ENCODE measurements at regions not wholly inside any gene's neighbourhood (a gene's known extent, or its start where the extent isn't known, plus 50 kb on each side); places are given as distances from the start of the nearest gene placed in this dataset.

DNA sequence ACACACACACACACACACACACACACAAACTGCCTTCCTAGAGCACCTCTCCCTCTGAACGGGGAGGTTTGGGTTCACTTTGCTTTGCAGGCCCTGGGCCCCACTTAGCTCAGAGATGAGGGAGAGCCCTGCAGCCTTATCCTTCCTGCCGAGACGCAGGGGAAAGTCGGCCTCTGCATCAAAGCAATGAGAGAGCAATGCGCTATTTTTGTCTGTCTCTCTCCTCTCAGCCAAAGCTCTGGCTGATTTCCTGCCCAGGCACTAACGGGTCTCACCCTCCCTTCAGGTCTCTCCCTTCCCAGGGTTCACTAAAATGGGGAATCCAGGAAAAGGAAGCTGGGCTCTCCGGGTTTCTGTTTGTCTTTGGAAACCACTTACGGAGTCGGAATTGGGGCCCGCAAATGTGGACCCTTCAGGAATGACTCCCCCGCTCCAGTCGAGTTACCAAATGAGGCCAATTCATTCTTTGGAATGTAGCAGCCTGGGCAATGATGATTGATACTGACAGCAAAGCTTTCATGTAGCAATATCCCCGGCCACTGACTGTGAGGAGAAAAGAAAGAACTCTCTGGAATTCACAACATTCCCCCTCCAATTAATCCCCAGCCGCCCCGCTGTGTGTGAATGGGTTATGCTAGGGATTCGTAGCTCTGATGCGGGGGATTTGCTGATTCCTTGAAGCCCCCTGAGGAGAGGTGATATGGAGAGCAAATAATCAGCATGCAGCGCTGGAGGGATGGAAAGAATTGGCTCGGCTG lies 61.5 kb upstream of the WLS start:
- POLR2A ChIA-PET, result no interaction called here
- Mint-ChIP-seq H3K9me3 (no peaks in the 10 kb centered on the region), H3K36me3 (no peaks in the 10 kb centered on the region), H3K27me3 (no peaks in the 10 kb centered on the region), H3K4me3 (no peak overlapping the region), H3K27ac (no peak overlapping the region), H3K4me1 (no peaks in the 10 kb centered on the region)
- no peak for ATAC-seq (ENCODE audit: low read depth)
- DNase-seq, result no peak

DNA sequence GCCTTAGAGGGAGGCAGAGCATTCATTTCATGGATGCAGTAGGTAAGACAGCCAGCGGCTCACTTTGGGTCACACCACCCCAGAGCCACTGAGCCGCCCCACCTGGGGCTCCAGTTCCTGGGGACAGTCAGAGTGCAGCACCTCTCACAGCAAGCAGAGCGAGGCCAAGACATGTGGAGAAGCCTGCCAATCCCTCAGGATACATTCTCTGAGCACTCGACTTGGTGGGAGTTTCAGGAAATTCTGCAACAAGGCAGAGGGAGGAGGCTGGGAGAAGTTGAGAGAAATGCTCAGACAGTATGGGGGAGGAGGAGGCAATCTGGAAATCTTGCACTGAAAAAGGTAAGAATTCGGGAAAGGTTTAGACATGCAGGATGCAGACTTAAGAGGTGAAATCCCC lies 60.8 kb upstream of the WLS start:
- ATAC-seq (ENCODE audit: low read depth), result no peak
- no peaks in the 10 kb centered on the region for H3K27me3 Mint-ChIP-seq
- POLR2A ChIA-PET, result no interaction called here

DNA sequence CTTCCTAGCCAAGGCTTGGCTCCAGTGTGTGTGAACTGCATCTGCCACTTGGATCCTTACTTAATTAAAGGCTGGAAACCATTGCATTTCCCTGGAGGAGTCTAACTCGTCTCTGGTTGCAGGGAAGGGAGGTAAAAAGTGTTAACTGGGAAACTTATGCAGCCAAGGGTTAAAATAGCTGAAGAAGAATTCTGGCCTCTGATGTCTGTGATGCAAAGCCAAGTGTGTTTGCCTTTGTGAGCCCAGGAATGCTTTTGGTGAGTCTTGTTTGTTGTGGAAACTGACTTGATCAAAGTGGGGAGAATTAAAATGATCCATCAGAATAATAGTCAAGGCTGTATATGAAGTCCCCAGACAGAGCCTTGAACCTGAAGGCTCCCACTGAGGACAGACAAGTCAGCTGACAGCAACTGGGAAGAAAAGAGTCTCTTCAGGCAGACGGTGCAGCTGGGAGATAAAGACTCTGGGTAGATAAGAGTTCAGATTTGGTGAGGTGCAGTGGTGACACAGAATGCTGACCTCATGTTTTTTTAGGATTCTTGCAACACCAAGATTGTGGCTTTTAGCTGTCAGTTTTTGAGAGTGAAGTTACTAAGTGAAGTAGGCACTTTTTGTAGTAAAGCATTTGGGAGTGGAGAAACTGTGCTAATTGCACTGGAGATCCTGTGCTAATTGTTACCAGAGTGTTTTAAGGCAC lies 59.5 kb upstream of the WLS start:
- POLR2A ChIA-PET, result no interaction called here
- ATAC-seq (ENCODE audit: low read depth) (no peak), DNase-seq (no peak)
- Mint-ChIP-seq H3K27me3 (no peaks in the 10 kb centered on the region), H3K27ac (no peak overlapping the region), H3K4me3 (no peak overlapping the region), H3K36me3 (no peaks in the 10 kb centered on the region), H3K9me3 (no peaks in the 10 kb centered on the region), H3K4me1 (no peaks in the 10 kb centered on the region)

More for the DNA sequence above, 60.8 kb upstream of the WLS start:
- Mint-ChIP-seq H3K9me3 (no peaks in the 10 kb centered on the region), H3K36me3 (no peaks in the 10 kb centered on the region), H3K4me3 (no peak overlapping the region), H3K4me1 (no peaks in the 10 kb centered on the region), H3K27ac (no peak overlapping the region)
- no peak for DNase-seq

- POLR2A ChIA-PET, result no interaction called here
- H3K36me3 Mint-ChIP-seq, result no peaks in the 10 kb centered on the region
Measured at GRCh38 chr1:68287241-68287640, 54.9 kb upstream of the WLS start.

DNA sequence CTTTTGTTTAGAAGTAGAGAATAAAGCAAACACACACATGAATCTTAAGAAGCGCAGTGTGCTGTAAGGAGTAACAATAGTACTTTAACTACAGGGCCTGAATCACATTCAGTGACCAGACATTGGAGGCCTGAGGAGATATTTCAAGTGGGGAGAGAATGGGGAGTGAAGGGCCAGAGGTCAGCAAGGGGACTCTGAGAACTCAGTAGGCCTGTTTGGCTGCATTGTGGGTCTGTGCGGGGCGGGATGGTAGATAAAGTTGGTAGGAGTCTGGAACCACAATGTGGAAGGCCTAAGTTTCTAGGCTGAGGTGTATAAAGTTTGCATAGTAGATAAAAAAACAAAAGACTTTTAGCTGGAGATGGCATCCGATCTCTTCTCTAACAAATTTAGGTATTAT lies 52.7 kb upstream of the WLS start:
- Mint-ChIP-seq H3K9me3 (peaks cover 3% of the 10 kb centered on the region), H3K27ac (no peak overlapping the region), H3K4me1 (no peaks in the 10 kb centered on the region), H3K4me3 (no peak overlapping the region), H3K27me3 (no peaks in the 10 kb centered on the region), H3K36me3 (no peaks in the 10 kb centered on the region)
- DNase-seq (no peak), ATAC-seq (ENCODE audit: low read depth) (no peak)
- POLR2A ChIA-PET, result no interaction called here

More at GRCh38 chr1:68287241-68287640, 54.9 kb upstream of the WLS start:
- H3K4me3 Mint-ChIP-seq, result no peak overlapping the region
- DNase-seq (no peak), ATAC-seq (ENCODE audit: low read depth) (no peak)
- no peaks in the 10 kb centered on the region for H3K27me3 Mint-ChIP-seq
- H3K27ac Mint-ChIP-seq, result no peak overlapping the region
- H3K9me3 Mint-ChIP-seq, result no peaks in the 10 kb centered on the region
- no peaks in the 10 kb centered on the region for H3K4me1 Mint-ChIP-seq

- Mint-ChIP-seq H3K27me3 (no peaks in the 10 kb centered on the region), H3K4me3 (no peak overlapping the region), H3K36me3 (no peaks in the 10 kb centered on the region), H3K9me3 (peaks cover 3% of the 10 kb centered on the region), H3K4me1 (no peaks in the 10 kb centered on the region), H3K27ac (no peak overlapping the region)
- ATAC-seq (ENCODE audit: low read depth), result no peak
- no peak for DNase-seq
- POLR2A ChIA-PET, result no interaction called here
Measured at GRCh38 chr1:68281946-68282615, 49.8 kb upstream of the WLS start.
